HepG2 (cell line): ENCODE measurements at regions not wholly inside any gene's neighbourhood (a gene's known extent, or its start where the extent isn't known, plus 50 kb on each side); places are given as distances from the start of the nearest gene placed in this dataset.

Experiments
- ATAC-seq: fragments of 200-7000 bp; cut with Tn5 transposase; 3 replicates; pipeline ENCODE4 v1.9.1; 2020; ENCODE audit warnings: mild to moderate bottlenecking, moderate library complexity
- BruUV-seq: library from RNA; stranded (reverse); fragments of 400-500 nt; replicated peaks from 2 replicates; lab custom pipeline; 2021; lab: Mats Ljungman, UMichigan
- CTCF ChIA-PET: fragments of 300-600 bp; formaldehyde crosslinking; extraction: SDS; loops from one replicate; lab custom pipeline; 2021; ENCODE audit warnings: low total read pairs, inconsistent platforms, low intra/inter-chr PET ratio; lab: Yijun Ruan, JAX
- POLR2A ChIA-PET: fragments of 350-600 bp; sonication (Branson Sonifier 250); formaldehyde crosslinking; loops from one replicate; lab custom pipeline; 2020; ENCODE audit warnings: antibody characterized with exemption, inconsistent platforms; lab: Yijun Ruan, JAX
- DNase-seq: peaks from one replicate; pipeline ENCODE4 v3.0.0-alpha.2; 2015; ENCODE audit warnings: low spot score
- FAIRE-seq: peaks from 3 replicates; lab custom pipeline; 2011; peaks lifted over from hg19 to GRCh38; lab: Jason Lieb, UNC
- H2AFZ ChIP-seq: one replicate; pipeline ENCODE4 v1.6.1; 2011; ENCODE audit warnings: low read length, inconsistent platforms
- H3K27ac ChIP-seq: fragments of 300-600 bp; 3 replicates; pipeline ENCODE4 v1.8.0; 2011; ENCODE audit warnings: mixed run types, mild to moderate bottlenecking, mixed read lengths, low read length, inconsistent platforms; ENCODE audit not compliant: insufficient read depth; ENCODE audit errors: extremely low read length
- H3K27me3 ChIP-seq, 2 experiments: fragments of 200-600 bp in 1 of 2; 2 replicates in 1 of 2; 3 replicates in 1 of 2; pipeline versions ENCODE4 v1.6.0 to v1.8.0; 2011; ENCODE audit warnings: low read length in 2 of 2, mild to moderate bottlenecking in 2 of 2, moderate library complexity in 2 of 2, inconsistent platforms in 1 of 2; ENCODE audit not compliant: insufficient read depth in 2 of 2, control insufficient read depth in 1 of 2
- H3K36me3 ChIP-seq, 2 experiments: fragments of 200-600 bp in 1 of 2; replicated peaks in 1 of 2; 2 replicates in 1 of 2; 3 replicates in 1 of 2; pipeline versions ENCODE4 v1.5.1 to v1.8.0; 2011; ENCODE audit warnings: low read length in 2 of 2, inconsistent platforms in 1 of 2; ENCODE audit not compliant: insufficient read depth in 2 of 2, control insufficient read depth in 1 of 2
- H3K4me1 ChIP-seq: 2 replicates; pipeline ENCODE4 v1.5.1; 2012; ENCODE audit warnings: low read length, inconsistent platforms; ENCODE audit not compliant: insufficient read depth
- H3K4me2 ChIP-seq: 2 replicates; pipeline ENCODE4 v1.6.0; 2011; ENCODE audit warnings: low read depth, low read length, inconsistent platforms
- H3K4me3 ChIP-seq, 3 experiments: fragments of 200-600 bp in 1 of 3; sonication (generic), shearing (Covaris generic) in 1 of 3; replicated peaks in 1 of 3; 2 replicates each; pipeline ENCODE4 v1.5.1; 2011 to 2016; ENCODE audit warnings: low read length in 3 of 3, inconsistent platforms in 2 of 3, low read depth in 2 of 3, mild to moderate bottlenecking in 2 of 3, control low read depth in 1 of 3, mixed read lengths in 1 of 3; ENCODE audit not compliant: insufficient read depth in 1 of 3
- H3K79me2 ChIP-seq: one replicate; pipeline ENCODE4 v1.6.1; 2011; ENCODE audit warnings: low read length, inconsistent platforms; ENCODE audit not compliant: insufficient read depth
- H3K9ac ChIP-seq: 2 replicates; pipeline ENCODE4 v1.6.0; 2011; ENCODE audit warnings: mild to moderate bottlenecking, low read depth, low read length, inconsistent platforms; ENCODE audit not compliant: insufficient read depth
- H3K9me3 ChIP-seq: 2 replicates; pipeline ENCODE4 v1.5.1; 2012; ENCODE audit warnings: mild to moderate bottlenecking, low read length
- H4K20me1 ChIP-seq: 2 replicates; pipeline ENCODE4 v1.6.0; 2011; ENCODE audit warnings: inconsistent platforms, mild to moderate bottlenecking, low read length, moderate library complexity; ENCODE audit not compliant: insufficient read depth
- AGO1 ChIP-seq: fragments of 200-400 bp; formaldehyde crosslinking; IDR thresholded peaks from 2 replicates; pipeline ENCODE4 v1.6.1; 2017; ENCODE audit warnings: mild to moderate bottlenecking, low read depth, low read length, moderate library complexity; ENCODE audit not compliant: poor library complexity, severe bottlenecking
- MLLT10 ChIP-seq: sonication (generic); formaldehyde crosslinking; IDR thresholded peaks from 2 replicates; pipeline ENCODE4 v1.4.0; 2020; ENCODE audit warnings: missing genetic modification reagents
- WGBS: methylation state at CpG from one replicate; pipeline ENCODE4 v1.1.6; 2017; ENCODE audit warnings: low lambda C conversion rate; 5-methylcytosine and 5-hydroxymethylcytosine counted together
- in situ Hi-C: cut with HindIII; loops from 2 replicates; pipeline ENCODE4 v1.10.0; 2017; ENCODE audit warnings: low pct_unique_long_range_greater_than_20kb; ENCODE audit not compliant: extremely low pct_ligation_motif_present
- intact Hi-C: fragments of 100-400 bp; cut with micrococcal nuclease; formaldehyde crosslinking; loops from one replicate; pipeline ENCODE4 v1.10.0; 2022; ENCODE audit not compliant: unreplicated experiment
- TF ChIP-seq, protein P1 (sequence below), 2 experiments: fragments of 450-650 bp in 1 of 2; sonication (generic) in 1 of 2; formaldehyde crosslinking in 1 of 2; IDR thresholded peaks; 2 replicates each; pipeline versions ENCODE4 v1.6.1 to v1.8.0; 2016 to 2022; ENCODE audit warnings: antibody characterized with exemption in 1 of 2, mild to moderate bottlenecking in 1 of 2, missing genetic modification reagents in 1 of 2
- TF ChIP-seq, protein P2 (sequence below): IDR thresholded peaks from 2 replicates; pipeline ENCODE4 v1.6.1; 2016; ENCODE audit warnings: low read depth

DNA sequence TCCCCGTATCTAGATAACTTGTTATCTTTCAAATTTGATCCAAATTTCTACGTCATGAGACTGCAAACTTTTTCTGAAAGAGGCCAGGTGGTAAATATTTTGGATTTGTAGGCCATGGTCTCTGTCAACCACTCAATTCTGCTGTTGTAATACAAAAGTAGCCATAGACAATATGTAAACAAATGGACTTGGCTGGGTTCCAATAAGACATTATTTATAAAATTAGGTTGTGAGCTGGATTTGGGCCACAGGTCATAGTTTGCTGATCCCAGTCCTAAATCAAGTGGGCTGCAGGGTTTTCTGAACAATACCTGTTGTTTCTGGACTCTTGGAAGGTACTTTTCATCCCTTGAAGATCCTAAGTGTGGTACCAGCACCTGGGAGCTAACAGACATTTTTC lies 1178.0 kb downstream of the SORCS1 start (continued):
- TF ChIP-seq, protein P1, sequence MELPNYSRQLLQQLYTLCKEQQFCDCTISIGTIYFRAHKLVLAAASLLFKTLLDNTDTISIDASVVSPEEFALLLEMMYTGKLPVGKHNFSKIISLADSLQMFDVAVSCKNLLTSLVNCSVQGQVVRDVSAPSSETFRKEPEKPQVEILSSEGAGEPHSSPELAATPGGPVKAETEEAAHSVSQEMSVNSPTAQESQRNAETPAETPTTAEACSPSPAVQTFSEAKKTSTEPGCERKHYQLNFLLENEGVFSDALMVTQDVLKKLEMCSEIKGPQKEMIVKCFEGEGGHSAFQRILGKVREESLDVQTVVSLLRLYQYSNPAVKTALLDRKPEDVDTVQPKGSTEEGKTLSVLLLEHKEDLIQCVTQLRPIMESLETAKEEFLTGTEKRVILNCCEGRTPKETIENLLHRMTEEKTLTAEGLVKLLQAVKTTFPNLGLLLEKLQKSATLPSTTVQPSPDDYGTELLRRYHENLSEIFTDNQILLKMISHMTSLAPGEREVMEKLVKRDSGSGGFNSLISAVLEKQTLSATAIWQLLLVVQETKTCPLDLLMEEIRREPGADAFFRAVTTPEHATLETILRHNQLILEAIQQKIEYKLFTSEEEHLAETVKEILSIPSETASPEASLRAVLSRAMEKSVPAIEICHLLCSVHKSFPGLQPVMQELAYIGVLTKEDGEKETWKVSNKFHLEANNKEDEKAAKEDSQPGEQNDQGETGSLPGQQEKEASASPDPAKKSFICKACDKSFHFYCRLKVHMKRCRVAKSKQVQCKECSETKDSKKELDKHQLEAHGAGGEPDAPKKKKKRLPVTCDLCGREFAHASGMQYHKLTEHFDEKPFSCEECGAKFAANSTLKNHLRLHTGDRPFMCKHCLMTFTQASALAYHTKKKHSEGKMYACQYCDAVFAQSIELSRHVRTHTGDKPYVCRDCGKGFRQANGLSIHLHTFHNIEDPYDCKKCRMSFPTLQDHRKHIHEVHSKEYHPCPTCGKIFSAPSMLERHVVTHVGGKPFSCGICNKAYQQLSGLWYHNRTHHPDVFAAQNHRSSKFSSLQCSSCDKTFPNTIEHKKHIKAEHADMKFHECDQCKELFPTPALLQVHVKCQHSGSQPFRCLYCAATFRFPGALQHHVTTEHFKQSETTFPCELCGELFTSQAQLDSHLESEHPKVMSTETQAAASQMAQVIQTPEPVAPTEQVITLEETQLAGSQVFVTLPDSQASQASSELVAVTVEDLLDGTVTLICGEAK (IDR thresholded peaks at IDR 0.05): no peak
- TF ChIP-seq, protein P1 (CRISPR knock-in tag; IDR thresholded peaks at IDR 0.05): no peak

DNA sequence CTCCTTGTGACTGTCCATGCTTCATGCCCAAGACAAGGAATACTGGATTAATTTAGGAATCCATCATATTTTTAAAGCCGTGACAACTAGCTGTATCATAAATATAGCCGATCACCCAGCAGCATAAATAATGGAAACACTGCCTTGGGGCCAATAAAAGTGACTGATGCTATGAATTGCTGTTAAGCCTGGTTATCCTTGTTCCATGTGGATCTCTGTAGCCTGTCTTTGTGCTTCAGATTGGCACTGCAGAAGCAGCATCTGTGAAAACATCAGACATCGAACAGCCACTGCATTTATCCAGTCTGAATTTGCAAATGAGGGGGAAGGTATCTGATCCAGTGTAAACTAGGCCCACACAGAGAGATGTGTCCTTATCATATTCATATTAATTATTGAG lies 1181.8 kb downstream of the SORCS1 start:
- H2AFZ ChIP-seq: no peak overlapping the region

More for the DNA sequence above, 1181.8 kb downstream of the SORCS1 start:
- in situ Hi-C loops (no loop called here), intact Hi-C loops (no loop called here)
- no TSS peak for BruUV-seq
- TF ChIP-seq MLLT10 (CRISPR knock-in tag): no peak
- no peak for TF ChIP-seq AGO1
- TF ChIP-seq, protein P2, sequence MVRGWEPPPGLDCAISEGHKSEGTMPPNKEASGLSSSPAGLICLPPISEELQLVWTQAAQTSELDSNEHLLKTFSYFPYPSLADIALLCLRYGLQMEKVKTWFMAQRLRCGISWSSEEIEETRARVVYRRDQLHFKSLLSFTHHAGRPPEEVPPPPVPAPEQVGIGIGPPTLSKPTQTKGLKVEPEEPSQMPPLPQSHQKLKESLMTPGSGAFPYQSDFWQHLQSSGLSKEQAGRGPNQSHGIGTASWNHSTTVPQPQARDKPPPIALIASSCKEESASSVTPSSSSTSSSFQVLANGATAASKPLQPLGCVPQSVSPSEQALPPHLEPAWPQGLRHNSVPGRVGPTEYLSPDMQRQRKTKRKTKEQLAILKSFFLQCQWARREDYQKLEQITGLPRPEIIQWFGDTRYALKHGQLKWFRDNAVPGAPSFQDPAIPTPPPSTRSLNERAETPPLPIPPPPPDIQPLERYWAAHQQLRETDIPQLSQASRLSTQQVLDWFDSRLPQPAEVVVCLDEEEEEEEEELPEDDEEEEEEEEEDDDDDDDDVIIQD (CRISPR knock-in tag): no peak
- Histone ChIP-seq H3K9ac (no peak overlapping the region), H3K27ac (no peak overlapping the region), H3K36me3 (no peaks in the 10 kb centered on the region), H3K9me3 (peaks cover 91% of the 10 kb centered on the region), H4K20me1 (no peaks in the 10 kb centered on the region), H3K4me3 (no peak overlapping the region), H3K27me3 (no peaks in the 10 kb centered on the region; a peak in 1 of 5 replicates), H3K79me2 (no peaks in the 10 kb centered on the region), H3K4me2 (no peak overlapping the region), H3K4me1 (no peaks in the 10 kb centered on the region)
- ChIA-PET POLR2A (no interaction called here), CTCF (no interaction called here)
- no peak for ATAC-seq
- FAIRE-seq: no peak
- no peak for DNase-seq
- WGBS: 3% methylated on average over 3 of the region's 3 CpGs
